ENCODE measurements at regions not wholly inside any gene's neighbourhood (a gene's known extent, or its start where the extent isn't known, plus 50 kb on each side); places are given as distances from the start of the nearest gene placed in this dataset.
A peak's percentile ranks its signal among the peaks of the same experiment; 100 is the strongest.
"Not testable (repeated sequence)": the region's sequence is repeated elsewhere in the genome, so short reads cannot be mapped to it uniquely, and the experiment has no call there.

DNA sequence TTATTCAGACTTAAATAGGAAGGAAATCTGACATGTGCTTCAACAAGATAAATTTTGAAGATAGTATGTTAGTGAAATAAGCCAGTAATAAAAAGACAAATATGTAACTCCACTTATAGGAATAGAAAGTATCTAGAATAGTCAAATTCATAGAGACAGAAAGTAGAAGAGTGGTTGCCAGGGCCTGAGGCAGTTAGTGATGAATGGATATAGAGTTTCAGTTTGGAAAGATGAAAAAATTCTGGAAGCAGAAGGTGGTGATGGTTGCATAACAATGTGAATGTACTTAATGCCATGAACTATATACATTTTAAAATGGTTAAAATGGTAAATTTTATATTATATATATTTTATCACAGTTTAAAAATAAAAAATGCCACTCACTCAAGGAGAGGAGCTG is 54.3 kb downstream of the HAND2 start:
- DNase-seq, result no peak

DNA sequence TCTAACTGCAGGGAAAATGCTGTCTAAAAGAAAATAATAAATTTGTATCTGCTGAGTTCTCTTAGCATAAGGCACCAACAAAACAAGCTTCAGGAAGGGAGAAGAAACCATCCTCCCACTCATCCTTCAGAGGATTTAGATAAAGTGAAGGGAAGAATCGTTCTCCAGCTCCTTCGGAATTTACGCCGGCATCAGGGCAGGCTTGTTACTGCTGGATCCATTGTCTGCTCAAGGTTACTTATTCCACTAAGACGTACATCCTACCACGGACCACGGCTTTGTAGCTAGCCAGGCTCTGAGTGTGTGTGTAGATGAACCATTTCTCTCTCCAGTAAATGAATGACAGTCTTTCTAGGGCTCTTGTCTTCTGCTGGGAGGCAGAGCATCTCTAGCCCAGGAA is 60.4 kb downstream of the HAND2 start:
- no peak for DNase-seq

DNA sequence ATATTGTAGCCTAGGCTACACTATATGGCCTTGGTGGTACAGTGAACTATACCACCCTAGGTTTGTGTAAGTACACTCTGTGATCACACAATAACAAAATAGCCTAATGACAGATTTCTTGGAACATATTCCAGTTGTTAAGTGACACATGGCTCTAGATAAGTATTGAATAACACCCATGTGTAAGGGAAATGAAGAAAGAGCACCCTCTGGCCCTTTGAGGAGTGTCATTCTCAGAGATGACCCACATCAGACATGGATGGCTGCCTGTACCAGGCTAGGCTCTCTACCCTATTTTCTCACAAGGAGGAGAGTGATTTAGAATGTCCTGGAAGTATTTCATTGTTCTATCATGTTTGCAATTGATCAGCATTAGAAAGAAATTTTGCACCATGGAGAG is 61.7 kb downstream of the HAND2 start:
- no peak for DNase-seq

DNA sequence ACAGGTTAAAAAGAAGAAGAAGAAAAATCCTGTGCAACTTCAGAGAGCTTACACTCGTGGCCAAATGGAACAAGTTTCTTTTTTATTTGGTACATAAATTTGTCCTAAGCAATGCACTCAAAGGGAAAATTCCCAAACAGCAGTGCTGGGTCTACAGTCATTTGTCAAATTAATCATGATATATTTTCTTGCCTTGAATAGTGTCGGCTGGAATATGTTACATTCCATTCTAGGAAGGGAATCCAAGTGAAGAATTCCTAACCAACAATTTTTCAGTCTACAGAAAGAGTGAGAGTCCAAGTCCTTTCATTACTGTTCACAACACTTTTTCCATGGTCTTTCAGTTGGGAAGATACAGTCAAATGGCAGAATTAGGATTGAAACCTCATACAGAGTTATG is 63.9 kb downstream of the HAND2 start:
- DNase-seq, result no peak

DNA sequence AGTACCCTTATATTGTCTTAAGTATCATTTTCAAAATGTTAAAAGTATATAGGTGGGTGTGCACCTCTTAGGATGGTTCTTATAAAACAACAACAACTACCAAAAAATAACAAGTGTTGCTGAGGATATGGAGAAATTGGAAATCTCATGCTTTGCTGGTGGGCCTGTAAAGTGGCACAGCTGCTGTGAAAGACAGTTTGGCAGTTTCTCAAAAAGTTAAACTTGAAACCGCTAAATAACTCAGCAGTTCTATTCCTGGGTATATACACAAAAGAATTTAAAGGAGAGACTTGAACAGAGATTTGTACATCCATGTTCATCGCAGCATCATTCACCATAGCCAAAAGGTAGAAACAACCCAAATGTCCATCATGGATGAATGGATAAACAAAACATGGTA is 65.5 kb downstream of the HAND2 start:
- no peak for DNase-seq

DNA sequence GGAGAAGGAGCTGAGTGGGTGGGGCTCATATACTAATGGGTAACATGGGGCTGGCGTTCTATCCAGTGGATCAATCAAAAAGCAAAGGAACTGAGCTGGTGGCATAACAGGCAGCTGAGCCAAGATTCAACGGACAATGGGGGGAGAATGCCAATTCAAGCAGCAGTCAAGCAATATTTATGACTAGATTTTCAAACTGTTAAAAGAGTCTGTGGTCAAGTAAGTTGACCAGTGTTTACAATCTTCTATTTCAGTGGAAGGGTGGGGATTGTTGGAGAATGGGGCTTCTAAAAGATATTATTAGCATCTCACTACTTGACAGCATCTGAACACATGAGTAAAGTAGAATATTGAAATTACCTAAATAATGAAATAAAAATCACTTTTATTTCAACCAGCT is 64.9 kb upstream of the SCRG1 start:
- DNase-seq, result no peak

DNA sequence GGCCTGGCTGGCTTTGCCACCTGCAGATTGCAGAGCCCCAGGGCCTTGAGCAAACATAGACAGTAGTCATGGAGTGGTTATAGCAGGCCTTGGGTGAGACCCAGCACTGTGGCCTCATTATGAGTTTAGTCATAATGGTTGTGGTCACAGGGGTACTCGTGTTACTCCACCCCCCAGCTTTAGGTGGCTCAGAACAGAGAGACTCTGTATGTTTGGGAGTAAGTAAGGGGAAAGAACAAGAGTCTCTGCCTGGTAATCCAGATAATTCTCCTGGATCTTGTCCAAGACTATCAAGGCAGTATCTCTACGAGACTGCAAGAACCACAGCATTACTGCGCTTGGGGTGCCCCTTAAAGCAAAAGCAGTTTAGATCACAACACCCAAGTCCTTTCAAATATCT is 62.3 kb upstream of the SCRG1 start:
- no peak for DNase-seq

DNA sequence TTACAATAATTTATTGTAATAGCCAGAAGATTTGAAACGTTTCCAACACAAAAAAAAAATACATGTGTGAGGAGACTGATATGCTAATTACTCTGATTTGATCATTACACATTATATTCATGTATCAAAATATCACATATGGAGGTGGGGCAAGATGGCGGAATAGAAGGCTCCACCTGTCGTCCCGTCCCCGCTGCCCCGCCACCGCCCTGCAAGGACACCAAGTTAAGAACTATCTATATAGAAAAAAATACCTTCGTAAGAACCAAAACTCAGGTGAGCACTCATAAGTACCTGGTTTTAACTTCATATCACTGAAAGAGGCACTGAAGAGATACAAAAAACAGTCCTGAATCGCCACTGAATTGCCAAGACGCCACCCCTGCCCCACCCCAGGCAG is 60.9 kb upstream of the SCRG1 start:
- no peak for DNase-seq

DNA sequence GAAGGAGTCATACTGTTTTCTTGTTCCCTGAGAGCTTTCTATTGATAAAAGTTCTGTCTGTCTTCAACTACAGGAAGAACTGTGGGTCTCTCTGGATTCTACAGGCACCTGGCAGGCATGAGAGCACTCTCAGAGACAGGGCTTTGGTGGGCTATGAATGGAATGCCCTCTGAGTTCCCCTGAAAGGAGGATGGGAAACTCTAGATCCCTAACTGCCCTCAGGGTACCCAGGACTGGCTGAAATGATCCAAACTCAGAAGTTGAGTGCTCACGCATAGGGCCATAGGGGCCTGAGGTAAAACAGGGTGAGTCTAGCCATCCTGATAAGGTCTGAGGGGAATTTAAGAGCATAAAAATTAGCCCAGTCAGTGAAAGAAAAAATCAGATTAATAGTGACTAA is 59.0 kb upstream of the SCRG1 start:
- no peak for DNase-seq

DNA sequence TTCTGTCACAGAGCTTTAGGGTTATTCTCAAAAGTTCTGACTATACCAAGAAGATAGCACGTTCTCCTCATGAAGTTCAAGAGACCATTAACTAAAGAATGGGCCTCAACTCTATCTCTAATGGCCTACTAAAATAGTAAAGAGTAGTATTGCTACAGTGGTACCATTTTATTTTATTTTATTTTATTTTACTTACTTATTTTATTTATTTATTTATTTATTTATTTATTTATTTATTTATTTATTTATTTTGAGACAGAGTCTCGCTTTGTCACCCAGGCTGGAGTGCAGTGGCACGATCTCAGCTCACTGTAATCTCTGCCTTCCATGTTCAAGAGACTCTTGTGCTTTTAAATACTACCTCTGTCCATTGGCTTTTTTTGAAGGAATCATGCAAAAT is 52.5 kb upstream of the SCRG1 start:
- DNase-seq, result not testable (repeated sequence)

DNA sequence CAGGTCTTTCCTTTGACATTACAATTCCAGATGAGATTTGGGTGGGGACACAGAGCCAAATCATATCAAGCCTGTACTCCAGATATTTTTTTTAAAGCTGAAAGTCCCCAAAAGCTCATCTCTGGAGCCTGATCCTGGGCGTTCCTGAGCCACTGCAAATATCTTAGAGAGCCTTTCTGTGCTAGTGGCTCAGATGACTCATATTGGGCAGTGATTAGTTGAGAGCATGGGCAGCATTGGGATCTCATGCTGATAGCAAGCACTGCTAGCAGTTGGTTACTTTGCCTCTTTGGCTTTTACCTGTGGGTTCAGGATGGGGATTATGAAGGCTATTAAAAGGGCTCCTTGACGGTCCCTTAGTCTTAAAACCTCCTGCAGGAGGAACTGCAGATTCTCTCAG is 51.4 kb upstream of the SCRG1 start:
- DNase-seq, result no peak

DNA sequence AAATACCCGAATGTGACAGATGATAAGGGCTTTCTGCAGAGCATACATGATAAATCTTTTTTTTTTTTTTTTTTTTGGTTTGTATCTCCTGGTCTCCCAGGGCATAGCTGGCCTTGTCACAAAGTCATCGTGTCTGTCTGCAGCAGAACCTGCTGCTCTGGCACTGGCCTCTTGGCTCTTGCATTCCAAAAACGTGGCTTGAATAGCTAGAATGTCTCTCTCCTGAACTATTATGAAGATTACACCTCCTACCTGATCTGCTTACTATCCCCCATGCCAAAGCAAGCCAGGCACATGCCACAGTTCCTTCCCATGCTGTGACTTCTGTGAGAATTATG is 50.4 kb upstream of the SCRG1 start:
- no peak for DNase-seq

DNA sequence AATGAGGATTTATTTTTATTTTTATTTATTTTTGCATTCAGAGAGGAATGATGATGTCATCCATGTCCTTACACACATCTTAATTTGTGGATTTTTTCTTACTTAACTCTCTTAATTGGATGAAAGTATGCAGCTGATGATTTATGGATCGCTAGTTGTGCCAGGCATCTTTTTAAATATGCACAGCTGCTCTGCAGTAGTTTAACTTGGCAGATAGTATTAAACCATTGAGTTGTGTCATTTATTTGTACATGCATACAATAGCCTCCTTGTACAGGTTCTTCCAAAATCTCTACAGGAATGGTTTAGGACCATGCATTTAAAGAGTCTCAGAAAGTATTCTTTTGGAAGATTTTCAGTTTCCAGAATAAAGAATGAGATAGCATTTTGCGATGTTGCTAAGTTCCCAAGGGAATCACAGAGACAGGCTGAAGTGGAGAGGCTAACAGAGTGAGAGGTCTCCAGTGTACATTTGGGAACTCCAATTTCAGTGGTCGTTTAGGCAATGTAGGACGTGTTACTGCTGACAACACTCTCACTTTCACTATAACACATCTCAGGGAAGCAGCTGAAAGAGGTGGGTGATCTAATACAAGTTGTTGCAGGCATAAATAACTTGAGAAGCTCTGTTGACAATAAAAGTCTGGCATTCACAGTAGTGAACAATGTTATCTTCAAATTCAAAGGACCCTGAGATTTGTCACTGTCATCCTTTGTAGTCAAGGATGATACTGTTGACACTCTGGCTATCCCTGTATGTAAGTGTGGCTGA is 49.9 kb upstream of the SCRG1 start:
- DNase-seq, result peak; percentile 0 to 10

All from right lung (tissue), 2 donors.